ENCODE measurements at regions not wholly inside any gene's neighbourhood (a gene's known extent, or its start where the extent isn't known, plus 50 kb on each side); places are given as distances from the start of the nearest gene placed in this dataset.

- no peak for TF ChIP-seq CTCF (IDR thresholded peaks at IDR 0.05)
- Histone ChIP-seq H3K27ac (no peak overlapping the region), H3K4me3 (no peak overlapping the region)
- DNase-seq (ENCODE audit: low spot score), result no peak
Observed at GRCh38 chr18:71865888-71866287, 678.3 kb downstream of the CBLN2 start.

- no peak overlapping the region for H3K4me3 ChIP-seq
- DNase-seq (ENCODE audit: low spot score), result no peak
- no peak for TF ChIP-seq CTCF (IDR thresholded peaks at IDR 0.05)
Observed at GRCh38 chr18:71850602-71851001, 693.5 kb downstream of the CBLN2 start.

GRCh38 chr18:71849407-71849806 is 694.7 kb downstream of the CBLN2 start:
- Histone ChIP-seq H3K27ac (no peak overlapping the region), H3K4me3 (no peak overlapping the region)
- no peak for TF ChIP-seq CTCF (IDR thresholded peaks at IDR 0.05)
- DNase-seq (ENCODE audit: low spot score), result no peak

More at GRCh38 chr18:71850602-71851001, 693.5 kb downstream of the CBLN2 start:
- no peak overlapping the region for H3K27ac ChIP-seq

- TF ChIP-seq CTCF (IDR thresholded peaks at IDR 0.05), result no peak
- no peak for DNase-seq (ENCODE audit: low spot score)
- H3K4me3 ChIP-seq, result no peak overlapping the region
- H3K27ac ChIP-seq, result no peak overlapping the region
Observed at GRCh38 chr18:71846716-71847115, 697.4 kb downstream of the CBLN2 start.

- no peak for DNase-seq (ENCODE audit: low spot score)
- Histone ChIP-seq H3K27ac (no peak overlapping the region), H3K4me3 (no peak overlapping the region)
- TF ChIP-seq CTCF (IDR thresholded peaks at IDR 0.05), result no peak
Observed at GRCh38 chr18:71844814-71845213, 699.3 kb downstream of the CBLN2 start.

- no peak for TF ChIP-seq CTCF (IDR thresholded peaks at IDR 0.05)
- no peak for DNase-seq (ENCODE audit: low spot score)
- no peak overlapping the region for H3K4me3 ChIP-seq
- H3K27ac ChIP-seq, result no peak overlapping the region
Observed at GRCh38 chr18:71842666-71843065, 701.5 kb downstream of the CBLN2 start.

- no peak overlapping the region for H3K27ac ChIP-seq
- TF ChIP-seq CTCF (IDR thresholded peaks at IDR 0.05), result no peak
Observed at GRCh38 chr18:71837547-71837946, 706.6 kb downstream of the CBLN2 start.

More at GRCh38 chr18:71837547-71837946, 706.6 kb downstream of the CBLN2 start:
- DNase-seq (ENCODE audit: low spot score), result no peak
- H3K4me3 ChIP-seq, result no peak overlapping the region
